GM19397 (cell line): ENCODE measurements at regions not wholly inside any gene's neighbourhood (a gene's known extent, or its start where the extent isn't known, plus 50 kb on each side); places are given as distances from the start of the nearest gene placed in this dataset.
"Not testable (repeated sequence)": the region's sequence is repeated elsewhere in the genome, so short reads cannot be mapped to it uniquely, and the experiment has no call there.

Experiments used
- ATAC-seq: cut with Tn5 transposase; IDR thresholded peaks from one replicate; pipeline ENCODE4 v1.9.1; 2021; ENCODE audit warnings: mild to moderate bottlenecking, moderate library complexity; ENCODE audit not compliant: unreplicated experiment

DNA sequence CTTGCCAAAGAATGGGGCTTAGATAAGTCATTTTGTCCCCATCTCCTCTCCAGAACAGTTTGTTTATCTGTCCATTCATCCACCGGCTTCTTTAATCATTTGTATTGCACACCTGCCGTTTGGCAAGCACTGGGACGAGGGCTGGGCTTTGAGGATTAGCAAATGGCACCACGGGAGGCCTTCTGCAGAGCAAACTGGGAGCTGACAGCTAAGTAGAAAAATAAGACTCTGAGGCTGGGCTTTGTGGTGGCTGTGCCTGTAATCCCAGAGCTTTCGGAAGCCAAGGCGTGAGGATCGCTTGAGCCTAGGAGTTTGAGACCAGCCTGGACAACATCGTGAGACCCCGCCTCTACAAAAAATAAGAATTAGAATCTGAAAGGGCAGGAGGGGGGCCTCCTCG lies 203.9 kb downstream of the NPIPB11 start:
- ATAC-seq, result not testable (repeated sequence)

DNA sequence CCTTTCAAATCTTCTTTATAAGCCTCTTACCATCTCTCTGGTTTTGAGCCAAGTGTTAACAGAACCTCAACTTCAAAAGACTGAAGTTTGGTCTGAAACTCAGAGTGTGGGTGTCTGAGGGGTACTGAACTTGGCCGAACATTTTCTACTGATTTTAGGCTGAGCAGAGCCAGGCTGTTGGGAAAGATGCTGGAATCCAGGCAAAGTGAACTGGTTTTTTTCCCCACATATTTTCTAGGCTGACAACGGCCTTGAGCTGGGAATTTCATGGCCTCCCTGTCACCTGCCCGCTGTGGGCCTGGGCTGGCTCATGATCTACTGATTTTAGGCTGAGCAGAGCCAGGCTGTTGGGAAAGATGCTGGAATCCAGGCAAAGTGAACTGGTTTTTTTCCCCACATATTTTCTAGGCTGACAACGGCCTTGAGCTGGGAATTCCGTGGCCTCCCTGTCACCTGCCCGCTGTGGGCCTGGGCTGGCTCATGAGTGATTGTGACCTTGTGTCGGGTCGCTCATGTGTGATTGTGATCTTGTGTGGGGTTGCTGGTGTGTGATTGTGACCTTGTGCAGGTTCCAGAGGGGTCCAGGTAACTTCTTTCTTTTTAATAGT lies 204.4 kb downstream of the NPIPB11 start:
- ATAC-seq, result not testable (repeated sequence)

DNA sequence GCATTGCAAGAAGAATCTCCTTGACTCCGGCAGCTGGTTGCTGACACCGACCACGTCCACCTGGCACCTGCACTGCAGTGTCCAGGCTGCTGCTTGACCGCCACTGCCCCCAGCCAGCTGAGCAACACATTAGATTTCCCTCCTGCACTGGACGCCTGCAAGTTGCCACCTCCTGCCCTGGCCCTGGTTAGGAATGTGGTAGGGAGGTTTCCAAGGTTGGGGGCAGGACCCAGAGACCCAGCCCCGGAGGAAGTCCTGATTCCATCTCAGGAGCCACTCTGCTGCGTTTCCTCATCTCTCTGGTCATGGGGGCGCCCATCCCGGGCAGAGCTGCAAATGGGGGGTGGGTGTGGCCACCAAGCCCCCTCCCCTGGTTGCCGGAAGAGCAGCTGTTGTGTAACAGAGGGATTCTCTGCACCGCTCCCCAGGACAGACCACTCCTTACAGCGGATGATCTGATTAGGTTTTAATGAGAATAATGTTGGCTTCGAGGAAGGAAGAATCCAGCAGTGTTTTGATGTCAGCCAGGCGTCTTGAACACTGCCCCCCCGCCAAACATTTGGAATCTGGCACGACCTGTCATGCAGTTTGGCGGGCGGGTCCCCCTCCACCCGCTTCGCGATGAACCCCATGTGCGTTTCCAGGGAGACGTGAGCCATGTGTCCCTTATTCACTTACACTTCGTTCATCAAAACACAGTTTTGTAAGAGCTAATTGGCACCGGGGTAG lies 205.1 kb downstream of the NPIPB11 start:
- not testable (repeated sequence) for ATAC-seq

GRCh38 chr16:29200681-29201080 lies 205.8 kb downstream of the NPIPB11 start:
- not testable (repeated sequence) for ATAC-seq

DNA sequence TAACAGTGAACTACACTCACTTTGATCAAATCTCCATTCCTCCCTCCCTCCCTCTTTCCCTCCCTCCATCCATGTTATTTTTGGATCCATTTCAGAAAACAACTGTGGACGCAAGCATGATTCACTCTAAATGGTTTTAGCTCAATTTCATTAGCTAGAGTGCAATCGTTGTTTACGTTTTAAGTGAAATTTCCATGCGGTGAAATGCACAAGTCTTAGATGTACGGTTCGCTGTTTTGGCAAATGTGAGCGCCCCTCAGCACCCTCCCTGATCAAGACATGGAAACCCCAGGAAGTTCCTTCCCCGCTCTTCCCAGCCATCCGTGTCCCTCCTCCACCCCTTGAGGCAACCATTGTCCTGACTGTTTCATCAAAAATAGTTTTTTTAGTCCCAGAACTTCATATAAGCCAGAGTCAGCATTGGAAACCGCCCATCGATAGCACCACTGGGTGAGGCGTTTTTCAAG lies 206.3 kb downstream of the NPIPB11 start:
- ATAC-seq, result not testable (repeated sequence)

DNA sequence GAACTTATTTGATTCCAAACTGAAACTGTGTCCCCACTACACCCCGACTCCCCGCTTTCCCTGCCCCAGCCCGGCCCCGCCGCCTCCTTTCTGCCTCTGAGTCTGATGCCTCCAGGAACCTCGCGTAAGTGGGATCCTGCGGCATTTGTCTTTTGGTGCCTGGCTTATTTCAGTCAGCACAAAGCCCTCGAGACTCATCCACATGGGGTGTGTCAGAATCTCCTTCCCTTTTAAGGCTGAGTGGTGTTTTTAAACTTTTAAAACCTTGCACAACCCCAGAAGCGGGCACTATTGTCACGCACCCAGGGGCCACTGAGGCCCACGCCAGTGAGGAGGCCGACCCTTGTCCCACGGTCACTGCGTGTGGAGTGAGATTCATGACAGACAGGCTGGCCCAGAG lies 206.9 kb downstream of the NPIPB11 start:
- not testable (repeated sequence) for ATAC-seq

GRCh38 chr16:29198731-29199521 lies 207.6 kb downstream of the NPIPB11 start:
- ATAC-seq, result no peak

GRCh38 chr16:29198231-29198630 lies 208.3 kb downstream of the NPIPB11 start:
- ATAC-seq, result no peak

- ATAC-seq, result not testable (repeated sequence)
Measured at GRCh38 chr16:29197494-29198100, 208.9 kb downstream of the NPIPB11 start.

- ATAC-seq, result not testable (repeated sequence)
Measured at GRCh38 chr16:29196746-29197145, 209.8 kb downstream of the NPIPB11 start.

DNA sequence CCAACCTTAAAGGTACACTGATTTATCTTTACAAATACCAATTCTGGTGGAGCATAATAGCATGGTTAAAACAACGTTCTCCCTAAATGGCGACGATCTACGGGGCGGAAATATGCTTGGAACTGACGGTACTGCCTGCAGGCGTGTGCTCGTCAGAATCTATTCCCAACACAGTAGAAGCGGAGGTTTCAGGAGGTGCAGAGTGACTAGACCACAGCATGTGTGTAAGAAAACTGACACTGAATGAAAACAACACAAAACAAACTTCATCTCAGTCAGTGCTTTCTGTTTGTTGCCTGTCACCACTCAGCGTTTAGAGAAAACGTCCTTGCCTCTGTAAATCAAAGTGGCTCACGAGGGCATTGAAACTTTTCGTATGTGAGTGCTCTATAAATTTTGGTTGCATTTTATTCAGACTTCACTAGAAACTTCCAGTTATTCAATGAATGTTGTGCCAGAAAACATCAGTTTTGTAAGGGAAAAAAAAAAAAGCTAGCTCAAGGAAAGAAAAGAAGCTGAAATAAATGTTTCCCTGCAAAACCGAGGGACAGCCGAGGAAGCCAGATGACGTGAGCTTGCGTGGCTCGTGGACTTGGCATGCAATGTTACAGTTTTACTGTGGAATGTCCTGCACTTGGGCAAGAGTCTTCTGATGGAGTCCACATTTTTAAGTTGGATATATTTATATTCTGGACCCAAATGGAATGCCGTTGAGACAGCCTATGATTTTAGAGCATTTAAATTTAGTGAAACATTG lies 210.4 kb downstream of the LAT start:
- not testable (repeated sequence) for ATAC-seq

DNA sequence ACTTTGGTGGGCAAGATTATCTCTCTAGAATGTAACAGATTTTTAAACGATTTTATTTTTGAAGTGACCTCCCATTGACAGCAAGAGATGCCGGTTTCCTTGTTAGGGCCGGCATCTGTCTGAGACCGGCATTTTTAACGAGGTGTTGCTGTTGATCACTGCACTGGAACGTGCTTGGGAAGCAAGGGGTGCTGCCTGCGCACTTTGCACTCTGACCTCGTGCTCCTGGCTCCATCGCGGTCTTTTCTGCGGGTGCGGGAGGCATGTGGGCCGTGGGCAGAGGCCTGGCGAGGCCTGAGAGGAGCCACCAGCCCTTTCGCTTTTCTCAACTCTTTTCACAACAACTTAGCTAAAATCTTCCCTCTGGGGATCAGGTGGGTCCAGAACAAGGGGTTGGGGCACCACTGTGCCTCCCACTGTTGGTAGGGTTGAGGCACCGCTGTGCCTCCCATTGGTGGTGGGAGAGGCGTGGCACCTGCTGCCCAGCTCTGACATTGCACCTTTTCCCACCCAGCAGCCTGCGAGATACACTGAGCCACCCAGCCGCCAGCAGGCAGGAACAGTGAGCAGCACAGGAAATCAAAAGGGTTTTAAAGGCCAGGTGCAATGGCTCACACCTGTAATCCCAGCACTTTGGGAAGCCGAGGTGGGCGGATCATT lies 209.5 kb downstream of the LAT start:
- ATAC-seq, result not testable (repeated sequence)

GRCh38 chr16:29193634-29194033 lies 208.8 kb downstream of the LAT start:
- ATAC-seq, result not testable (repeated sequence)

DNA sequence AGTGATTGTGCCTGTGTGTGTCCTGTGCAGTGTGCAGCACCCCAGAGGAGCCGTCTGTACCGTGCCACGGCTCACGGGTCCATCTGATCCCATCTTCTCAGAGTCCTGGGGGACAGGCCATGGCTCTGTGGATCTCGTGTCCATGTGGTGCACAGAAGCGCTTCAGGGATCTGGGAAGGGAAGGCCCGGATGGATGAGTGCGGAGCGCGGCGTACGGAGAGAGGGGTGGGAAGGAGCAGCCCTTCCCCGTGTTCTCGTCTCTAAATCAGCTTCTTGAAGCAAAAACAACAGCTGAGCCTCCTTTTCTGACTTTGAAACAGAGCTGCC lies 208.4 kb downstream of the LAT start:
- not testable (repeated sequence) for ATAC-seq

GRCh38 chr16:29192329-29193247 lies 207.7 kb downstream of the LAT start:
- ATAC-seq, result no peak

DNA sequence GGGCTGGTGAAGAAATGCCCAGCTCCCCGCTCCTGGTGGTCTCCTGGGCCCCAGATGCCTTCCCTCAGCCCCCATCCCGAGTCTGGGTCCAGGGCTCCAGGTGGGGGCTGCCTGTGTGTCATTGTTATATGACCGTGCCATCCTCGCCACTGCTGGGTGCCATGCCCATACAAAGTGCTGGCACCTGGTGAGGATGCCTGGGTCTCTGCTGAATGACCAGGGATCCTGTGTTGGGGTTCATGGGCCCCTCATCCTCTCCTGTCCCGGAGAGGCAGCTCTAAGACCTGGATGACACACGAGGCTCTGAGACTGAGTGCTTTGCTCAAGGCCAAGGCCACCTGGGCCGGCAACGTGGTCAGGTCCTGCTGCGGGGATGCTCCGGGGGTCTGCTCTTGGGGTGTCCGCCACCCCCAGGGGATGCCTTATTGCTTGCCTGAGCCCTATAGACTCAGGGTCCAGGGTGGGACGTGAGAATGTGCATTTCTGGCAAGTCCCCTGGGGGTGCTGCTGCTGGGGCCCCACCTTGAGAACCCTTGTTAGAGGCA lies 206.9 kb downstream of the LAT start:
- ATAC-seq, result not testable (repeated sequence)

DNA sequence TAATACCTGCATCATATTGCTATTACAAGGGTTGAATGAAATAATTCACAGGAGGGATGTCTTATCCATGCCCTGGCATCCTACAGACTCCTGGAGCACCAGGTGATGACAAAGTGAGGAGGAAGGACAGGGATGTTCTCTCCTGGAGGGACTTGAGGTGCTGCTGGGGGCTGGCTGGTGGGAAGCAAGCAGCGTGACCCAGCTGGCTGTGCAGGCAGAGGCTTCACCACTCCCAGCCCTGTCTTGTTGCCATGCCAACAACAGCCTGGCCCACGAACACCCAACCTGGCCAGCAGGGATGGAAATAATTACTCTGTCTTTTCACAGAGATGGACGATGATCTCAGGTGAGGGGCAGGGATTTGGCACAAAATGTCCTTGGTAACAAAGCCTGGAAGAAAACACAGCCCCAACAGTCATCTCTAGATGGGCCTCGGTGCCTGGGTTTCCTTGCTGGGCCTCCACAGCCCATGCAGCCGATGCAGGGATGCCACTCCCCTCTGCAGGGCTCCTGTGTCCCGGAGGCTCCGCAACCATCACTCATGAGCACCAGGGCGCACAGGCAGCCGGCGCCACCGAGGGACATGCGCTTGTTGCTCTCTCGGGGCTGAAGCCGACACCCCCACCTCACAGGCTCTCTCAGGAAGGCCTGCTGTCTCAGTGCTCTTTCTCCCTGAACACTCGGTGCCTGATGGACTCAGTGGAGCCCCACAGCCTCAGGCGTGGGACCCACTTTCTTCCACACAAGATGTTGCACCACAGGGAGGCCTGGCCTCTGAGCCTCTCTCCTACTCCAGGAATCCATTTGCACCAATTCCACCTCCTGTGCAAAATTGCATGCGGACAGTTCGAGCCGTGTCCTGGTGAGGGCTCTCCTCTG lies 205.9 kb downstream of the LAT start:
- not testable (repeated sequence) for ATAC-seq

DNA sequence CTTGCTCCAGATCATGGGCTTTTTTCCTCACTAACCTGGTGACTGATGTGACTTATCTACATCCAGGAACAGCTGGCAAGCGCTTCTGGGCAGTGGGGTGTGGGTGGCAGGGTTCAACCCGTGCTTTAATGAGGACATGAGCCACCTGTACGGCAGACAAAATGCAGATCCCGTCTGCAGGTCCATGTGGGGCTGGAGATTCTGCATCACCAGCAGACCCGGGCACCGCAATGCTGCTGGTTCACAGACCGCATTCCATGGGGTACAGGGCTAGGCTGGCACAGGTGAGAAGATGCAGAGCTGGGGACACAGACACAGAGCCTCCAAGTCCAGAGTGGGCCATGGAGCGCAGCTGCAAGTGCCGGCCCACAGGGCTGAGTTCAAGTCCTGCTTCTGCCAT lies 204.0 kb downstream of the LAT start:
- ATAC-seq, result not testable (repeated sequence)
